ENCODE measurements at regions not wholly inside any gene's neighbourhood (a gene's known extent, or its start where the extent isn't known, plus 50 kb on each side); places are given as distances from the start of the nearest gene placed in this dataset.
"Not testable (repeated sequence)": the region's sequence is repeated elsewhere in the genome, so short reads cannot be mapped to it uniquely, and the experiment has no call there.

- H3K23ac ChIP-seq (ENCODE audit: low read length) = no peak overlapping the region
- H3K9me3 ChIP-seq (ENCODE audit: insufficient read depth, low read depth, low read length) = no peaks in the 10 kb centered on the region
- no peaks in the 10 kb centered on the region for H3K4me1 ChIP-seq (ENCODE audit: control insufficient read depth in 1 of 2, insufficient read depth in 2 of 2, low read length in 2 of 2)
- no peak overlapping the region for H2BK120ac ChIP-seq (ENCODE audit: insufficient read depth, low read length, poor library complexity)
- H3K4me3 ChIP-seq (ENCODE audit: low read depth, low read length) = no peak overlapping the region
- H3K14ac ChIP-seq (ENCODE audit: low read length) = no peak overlapping the region
- H3K9ac ChIP-seq (ENCODE audit: low read length) = no peak overlapping the region
- WGBS (ENCODE audit: extremely low coverage, insufficient coverage, insufficient read length) = no CpG with 5 or more reads among the region's 4 CpGs
- H3K27ac ChIP-seq (ENCODE audit: low read depth, low read length) = no peak overlapping the region
- DNase-seq = no peak
- H4K12ac ChIP-seq (ENCODE audit: low read depth, low read length) = no peak overlapping the region
- no peak overlapping the region for H2AK5ac ChIP-seq (ENCODE audit: low read length)
- H2BK5ac ChIP-seq (ENCODE audit: low read depth, low read length, poor library complexity) = no peak overlapping the region
- no peak overlapping the region for H2AFZ ChIP-seq (ENCODE audit: insufficient read depth, low read length, poor library complexity)
- no peaks in the 10 kb centered on the region for H3K27me3 ChIP-seq (ENCODE audit: insufficient read depth, low read length)
- H3K18ac ChIP-seq (ENCODE audit: low read length) = no peak overlapping the region
- no peak overlapping the region for H4K8ac ChIP-seq (ENCODE audit: low read depth, low read length)
- no peak overlapping the region for H2BK12ac ChIP-seq (ENCODE audit: low read length)
- no peaks in the 10 kb centered on the region for H3K36me3 ChIP-seq (ENCODE audit: control insufficient read depth in 1 of 2, insufficient read depth in 2 of 2, low read length in 2 of 2)
- no peak overlapping the region for H3K4me2 ChIP-seq (ENCODE audit: low read length)
- no peak overlapping the region for H3K4ac ChIP-seq (ENCODE audit: low read depth, low read length)
- no peak overlapping the region for H4K91ac ChIP-seq (ENCODE audit: low read depth, low read length)
- no peaks in the 10 kb centered on the region for H3K79me2 ChIP-seq (ENCODE audit: control insufficient read depth, insufficient read depth, low read length, poor library complexity)
- H3K79me1 ChIP-seq (ENCODE audit: low read length) = no peaks in the 10 kb centered on the region
These were observed 72.7 kb upstream of the FAM174B start for GRCh38 chr15:92728266-92728665.

GRCh38 chr15:92733090-92733933, 77.7 kb upstream of the FAM174B start:
- Histone ChIP-seq H3K27me3 (ENCODE audit: insufficient read depth, low read length) (no peaks in the 10 kb centered on the region), H3K27ac (ENCODE audit: low read depth, low read length) (no peak overlapping the region), H3K9me3 (ENCODE audit: insufficient read depth, low read depth, low read length) (no peaks in the 10 kb centered on the region), H3K23ac (ENCODE audit: low read length) (no peak overlapping the region), H3K4me2 (ENCODE audit: low read length) (peak overlapping the region; percentile 73), H3K79me1 (ENCODE audit: low read length) (no peaks in the 10 kb centered on the region), H2AK5ac (ENCODE audit: low read length) (no peak overlapping the region), H3K4me1 (ENCODE audit: control insufficient read depth in 1 of 2, insufficient read depth in 2 of 2, low read length in 2 of 2) (peaks cover 0 to 2% of the 10 kb centered on the region in 2 experiments), H3K36me3 (ENCODE audit: control insufficient read depth in 1 of 2, insufficient read depth in 2 of 2, low read length in 2 of 2) (peaks cover 0 to 1% of the 10 kb centered on the region in 2 experiments), H2BK5ac (ENCODE audit: low read depth, low read length, poor library complexity) (no peak overlapping the region), H2BK120ac (ENCODE audit: insufficient read depth, low read length, poor library complexity) (no peak overlapping the region), H4K12ac (ENCODE audit: low read depth, low read length) (no peak overlapping the region), H3K4me3 (ENCODE audit: low read depth, low read length) (peak overlapping the region; percentile 1), H2BK12ac (ENCODE audit: low read length) (no peak overlapping the region), H3K14ac (ENCODE audit: low read length) (no peak overlapping the region), H4K8ac (ENCODE audit: low read depth, low read length) (no peak overlapping the region), H3K79me2 (ENCODE audit: control insufficient read depth, insufficient read depth, low read length, poor library complexity) (no peaks in the 10 kb centered on the region), H2AFZ (ENCODE audit: insufficient read depth, low read length, poor library complexity) (no peak overlapping the region), H3K9ac (ENCODE audit: low read length) (no peak overlapping the region), H3K18ac (ENCODE audit: low read length) (no peak overlapping the region), H3K4ac (ENCODE audit: low read depth, low read length) (no peak overlapping the region), H4K91ac (ENCODE audit: low read depth, low read length) (no peak overlapping the region)
- no peak for DNase-seq
- no CpG with 5 or more reads among the region's 12 CpGs for WGBS (ENCODE audit: extremely low coverage, insufficient coverage, insufficient read length)

GRCh38 chr15:92733934-92734521, 78.5 kb upstream of the FAM174B start:
- Histone ChIP-seq H2BK12ac (ENCODE audit: low read length) (no peak overlapping the region), H3K9ac (ENCODE audit: low read length) (no peak overlapping the region), H3K27me3 (ENCODE audit: insufficient read depth, low read length) (no peaks in the 10 kb centered on the region), H3K14ac (ENCODE audit: low read length) (no peak overlapping the region), H3K9me3 (ENCODE audit: insufficient read depth, low read depth, low read length) (no peaks in the 10 kb centered on the region), H3K27ac (ENCODE audit: low read depth, low read length) (no peak overlapping the region), H3K23ac (ENCODE audit: low read length) (no peak overlapping the region), H2AFZ (ENCODE audit: insufficient read depth, low read length, poor library complexity) (no peak overlapping the region), H2BK5ac (ENCODE audit: low read depth, low read length, poor library complexity) (no peak overlapping the region), H3K4me1 (ENCODE audit: control insufficient read depth in 1 of 2, insufficient read depth in 2 of 2, low read length in 2 of 2) (peaks cover 0 to 2% of the 10 kb centered on the region in 2 experiments), H3K79me1 (ENCODE audit: low read length) (no peaks in the 10 kb centered on the region), H2AK5ac (ENCODE audit: low read length) (no peak overlapping the region), H3K36me3 (ENCODE audit: control insufficient read depth in 1 of 2, insufficient read depth in 2 of 2, low read length in 2 of 2) (peaks cover 0 to 1% of the 10 kb centered on the region in 2 experiments), H3K4ac (ENCODE audit: low read depth, low read length) (no peak overlapping the region), H2BK120ac (ENCODE audit: insufficient read depth, low read length, poor library complexity) (no peak overlapping the region), H4K8ac (ENCODE audit: low read depth, low read length) (peak overlapping the region; percentile 33), H4K91ac (ENCODE audit: low read depth, low read length) (no peak overlapping the region), H3K4me3 (ENCODE audit: low read depth, low read length) (peak overlapping the region; percentile 1), H4K12ac (ENCODE audit: low read depth, low read length) (no peak overlapping the region), H3K79me2 (ENCODE audit: control insufficient read depth, insufficient read depth, low read length, poor library complexity) (no peaks in the 10 kb centered on the region), H3K18ac (ENCODE audit: low read length) (no peak overlapping the region), H3K4me2 (ENCODE audit: low read length) (peak overlapping the region; percentile 73)
- DNase-seq = peak in 1 of 2 donors; percentile 36
- WGBS (ENCODE audit: extremely low coverage, insufficient coverage, insufficient read length) = no CpG with 5 or more reads among the region's 33 CpGs

- H3K23ac ChIP-seq (ENCODE audit: low read length); H3K27me3 ChIP-seq (ENCODE audit: insufficient read depth, low read length); H2BK5ac ChIP-seq (ENCODE audit: low read depth, low read length, poor library complexity); H2BK12ac ChIP-seq (ENCODE audit: low read length); H3K27ac ChIP-seq (ENCODE audit: low read depth, low read length); H3K4me1 ChIP-seq (ENCODE audit: control insufficient read depth in 1 of 2, insufficient read depth in 2 of 2, low read length in 2 of 2); H4K8ac ChIP-seq (ENCODE audit: low read depth, low read length); H3K79me2 ChIP-seq (ENCODE audit: control insufficient read depth, insufficient read depth, low read length, poor library complexity); H3K18ac ChIP-seq (ENCODE audit: low read length); H3K4ac ChIP-seq (ENCODE audit: low read depth, low read length); H3K36me3 ChIP-seq (ENCODE audit: control insufficient read depth in 1 of 2, insufficient read depth in 2 of 2, low read length in 2 of 2); H2BK120ac ChIP-seq (ENCODE audit: insufficient read depth, low read length, poor library complexity); H3K9me3 ChIP-seq (ENCODE audit: insufficient read depth, low read depth, low read length); H2AFZ ChIP-seq (ENCODE audit: insufficient read depth, low read length, poor library complexity); H4K91ac ChIP-seq (ENCODE audit: low read depth, low read length); H3K14ac ChIP-seq (ENCODE audit: low read length); DNase-seq; H3K79me1 ChIP-seq (ENCODE audit: low read length); H3K4me2 ChIP-seq (ENCODE audit: low read length); H3K9ac ChIP-seq (ENCODE audit: low read length); H2AK5ac ChIP-seq (ENCODE audit: low read length); H4K12ac ChIP-seq (ENCODE audit: low read depth, low read length); H3K4me3 ChIP-seq (ENCODE audit: low read depth, low read length): not testable (repeated sequence)
- no CpG with 5 or more reads among the region's 4 CpGs for WGBS (ENCODE audit: extremely low coverage, insufficient coverage, insufficient read length)
These were observed 83.7 kb upstream of the FAM174B start for GRCh38 chr15:92739246-92739645.
